Smooth muscle cell (in vitro differentiated cells): ENCODE measurements at regions not wholly inside any gene's neighbourhood (a gene's known extent, or its start where the extent isn't known, plus 50 kb on each side); places are given as distances from the start of the nearest gene placed in this dataset.

Experiments
- DNase-seq: peaks from one replicate; lab custom pipeline; 2025; ENCODE audit not compliant: unreplicated experiment; lab: John Stamatoyannopoulos, UW
- H2AFZ ChIP-seq: fragments of 200-600 bp; sonication (generic); 2 replicates; pipeline ENCODE4 v1.6.0; 2016; ENCODE audit warnings: antibody characterized with exemption, low read depth, mild to moderate bottlenecking
- H3F3A ChIP-seq: fragments of 200-600 bp; sonication (generic); 2 replicates; pipeline ENCODE4 v1.6.0; 2017; ENCODE audit warnings: antibody characterized with exemption, low read depth
- H3K27ac ChIP-seq: fragments of 200-600 bp; sonication (generic); 2 replicates; pipeline ENCODE4 v1.5.1; 2016; ENCODE audit warnings: low read depth, mild to moderate bottlenecking
- H3K27me3 ChIP-seq: fragments of 200-600 bp; sonication (generic); 2 replicates; pipeline ENCODE4 v1.6.1; 2016; ENCODE audit warnings: low read depth, mild to moderate bottlenecking
- H3K36me3 ChIP-seq: fragments of 200-600 bp; sonication (generic); 2 replicates; pipeline ENCODE4 v1.5.1; 2016; ENCODE audit warnings: low read depth
- H3K4me1 ChIP-seq: fragments of 200-600 bp; sonication (generic); 2 replicates; pipeline ENCODE4 v1.5.1; 2016; ENCODE audit warnings: low read depth
- H3K4me2 ChIP-seq: fragments of 200-600 bp; sonication (generic); 2 replicates; pipeline ENCODE4 v1.6.0; 2016; ENCODE audit warnings: mild to moderate bottlenecking
- H3K4me3 ChIP-seq: fragments of 200-600 bp; sonication (generic); 2 replicates; pipeline ENCODE4 v1.5.1; 2016; ENCODE audit warnings: mild to moderate bottlenecking
- H3K79me2 ChIP-seq: fragments of 200-600 bp; sonication (generic); 2 replicates; pipeline ENCODE4 v1.6.0; 2016; ENCODE audit warnings: low read depth, mild to moderate bottlenecking
- H3K9ac ChIP-seq: fragments of 200-600 bp; sonication (generic); 2 replicates; pipeline ENCODE4 v1.6.0; 2016; ENCODE audit warnings: low read depth
- H3K9me3 ChIP-seq: fragments of 200-600 bp; sonication (generic); replicated peaks from 2 replicates; pipeline ENCODE4 v1.5.1; 2016; ENCODE audit warnings: low read depth
- H4K20me1 ChIP-seq: fragments of 200-600 bp; sonication (generic); 2 replicates; pipeline ENCODE4 v1.6.0; 2016; ENCODE audit warnings: low read depth
- WGBS: methylation state at CpG from one replicate; pipeline ENCODE4 v1.1.7; 2016; ENCODE audit warnings: low lambda C conversion rate; 5-methylcytosine and 5-hydroxymethylcytosine counted together
- TF ChIP-seq, protein P1 (sequence below): fragments of 200-600 bp; sonication (generic); IDR thresholded peaks from 2 replicates; pipeline ENCODE4 v1.5.1; 2017; ENCODE audit warnings: borderline replicate concordance, mild to moderate bottlenecking, antibody characterized with exemption; ENCODE audit not compliant: insufficient read depth, poor library complexity, severe bottlenecking

DNA sequence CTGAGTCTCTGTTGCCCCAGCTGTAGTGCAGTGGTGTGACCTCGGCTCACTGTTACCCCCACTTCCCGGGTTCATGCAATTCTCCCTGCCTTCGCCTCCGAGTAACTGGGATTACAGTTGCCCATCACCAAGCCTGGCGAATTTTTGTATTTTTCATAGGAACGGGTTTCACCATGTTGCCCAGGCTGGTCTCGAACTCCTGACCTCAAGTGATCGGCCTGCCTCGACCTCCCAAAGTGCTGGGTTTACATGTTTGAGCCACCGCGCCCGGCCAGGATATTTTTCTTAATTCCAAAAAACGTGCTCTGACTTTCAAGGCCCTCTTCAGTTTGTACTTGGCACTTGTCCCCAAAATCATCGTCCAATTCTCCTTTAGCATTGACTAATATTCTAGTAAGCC, 129.2 kb upstream of the EPHA5 start:
- no peak for DNase-seq
- H3K27me3 ChIP-seq, result no peaks in the 10 kb centered on the region
- H3K4me2 ChIP-seq, result no peak overlapping the region
- H4K20me1 ChIP-seq, result no peaks in the 10 kb centered on the region
- no peak overlapping the region for H3K4me3 ChIP-seq
- H3K36me3 ChIP-seq, result no peaks in the 10 kb centered on the region
- no peak overlapping the region for H3K9ac ChIP-seq
- H3K4me1 ChIP-seq, result no peaks in the 10 kb centered on the region
- H3K79me2 ChIP-seq, result no peaks in the 10 kb centered on the region
- TF ChIP-seq, protein P1, sequence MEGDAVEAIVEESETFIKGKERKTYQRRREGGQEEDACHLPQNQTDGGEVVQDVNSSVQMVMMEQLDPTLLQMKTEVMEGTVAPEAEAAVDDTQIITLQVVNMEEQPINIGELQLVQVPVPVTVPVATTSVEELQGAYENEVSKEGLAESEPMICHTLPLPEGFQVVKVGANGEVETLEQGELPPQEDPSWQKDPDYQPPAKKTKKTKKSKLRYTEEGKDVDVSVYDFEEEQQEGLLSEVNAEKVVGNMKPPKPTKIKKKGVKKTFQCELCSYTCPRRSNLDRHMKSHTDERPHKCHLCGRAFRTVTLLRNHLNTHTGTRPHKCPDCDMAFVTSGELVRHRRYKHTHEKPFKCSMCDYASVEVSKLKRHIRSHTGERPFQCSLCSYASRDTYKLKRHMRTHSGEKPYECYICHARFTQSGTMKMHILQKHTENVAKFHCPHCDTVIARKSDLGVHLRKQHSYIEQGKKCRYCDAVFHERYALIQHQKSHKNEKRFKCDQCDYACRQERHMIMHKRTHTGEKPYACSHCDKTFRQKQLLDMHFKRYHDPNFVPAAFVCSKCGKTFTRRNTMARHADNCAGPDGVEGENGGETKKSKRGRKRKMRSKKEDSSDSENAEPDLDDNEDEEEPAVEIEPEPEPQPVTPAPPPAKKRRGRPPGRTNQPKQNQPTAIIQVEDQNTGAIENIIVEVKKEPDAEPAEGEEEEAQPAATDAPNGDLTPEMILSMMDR, result no peak
- no peak overlapping the region for H3K27ac ChIP-seq
- no peak overlapping the region for H2AFZ ChIP-seq
- 95% methylated on average over 14 of the region's 14 CpGs for WGBS
- H3K9me3 ChIP-seq, result no peaks in the 10 kb centered on the region
- H3F3A ChIP-seq, result no peaks in the 10 kb centered on the region

DNA sequence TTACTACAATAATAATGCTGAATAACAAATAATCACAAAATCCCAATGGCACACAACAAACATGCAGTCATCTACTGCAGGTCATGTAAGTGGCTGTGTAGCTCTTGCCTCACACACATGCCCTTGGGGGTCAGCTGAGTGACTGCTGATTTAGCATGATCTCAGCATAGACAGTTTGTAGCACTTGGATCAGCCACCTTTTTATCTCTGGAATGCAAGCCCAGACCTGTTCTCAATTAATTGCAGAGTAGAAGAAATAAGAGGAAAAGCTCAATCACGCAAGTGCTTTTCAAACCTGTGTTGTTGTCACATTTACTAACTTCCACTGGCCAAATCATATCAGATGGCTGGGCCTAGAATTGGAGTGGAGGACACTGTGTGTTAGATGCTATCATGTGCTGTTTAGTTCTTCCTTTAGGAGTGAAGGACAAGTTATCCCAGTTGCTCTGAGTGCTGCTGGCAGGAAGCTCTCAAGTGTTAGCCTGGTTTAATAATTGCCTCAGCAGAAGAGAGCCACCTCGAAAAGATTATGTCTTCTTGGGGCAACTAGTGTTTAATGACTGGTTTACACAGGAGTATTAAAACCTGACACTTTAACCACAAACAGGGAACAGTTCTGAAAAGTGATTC, 128.3 kb upstream of the EPHA5 start:
- no peaks in the 10 kb centered on the region for H3K79me2 ChIP-seq
- peak overlapping the region; percentile 58 for H2AFZ ChIP-seq
- no peaks in the 10 kb centered on the region for H3K36me3 ChIP-seq
- WGBS, result 85% methylated on average over 2 of the region's 2 CpGs
- H3K4me2 ChIP-seq, result no peak overlapping the region
- no peaks in the 10 kb centered on the region for H3K9me3 ChIP-seq
- H3K27me3 ChIP-seq, result no peaks in the 10 kb centered on the region
- no peak overlapping the region for H3K4me3 ChIP-seq
- H3F3A ChIP-seq, result no peaks in the 10 kb centered on the region
- DNase-seq, result no peak
- no peak overlapping the region for H3K9ac ChIP-seq
- no peak overlapping the region for H3K27ac ChIP-seq
- TF ChIP-seq, protein P1, result no peak
- H3K4me1 ChIP-seq, result no peaks in the 10 kb centered on the region
- H4K20me1 ChIP-seq, result no peaks in the 10 kb centered on the region

DNA sequence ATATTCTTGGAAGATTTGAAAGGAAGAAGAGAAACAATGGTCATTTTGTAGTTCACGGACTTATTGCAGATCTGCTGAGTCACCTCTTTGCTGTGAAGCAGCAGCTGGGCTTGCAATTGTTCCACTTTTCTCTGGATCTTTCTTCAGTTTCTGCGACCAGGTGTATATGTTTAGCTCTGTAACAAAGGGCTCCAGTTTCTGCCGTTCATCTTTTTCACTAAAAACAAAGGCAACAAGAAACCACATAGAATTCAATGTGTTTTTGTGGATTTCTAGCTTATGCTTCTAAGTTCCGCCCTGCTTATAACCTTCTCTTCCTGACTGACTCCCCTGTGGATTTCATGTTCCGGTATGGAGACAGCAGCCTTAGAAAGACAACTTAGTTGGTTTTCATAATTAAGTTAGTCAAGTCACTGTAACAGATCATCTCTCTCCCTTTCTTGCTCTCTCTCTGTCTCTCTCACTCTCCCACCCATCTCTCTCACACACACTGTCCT, 121.6 kb upstream of the EPHA5 start:
- WGBS, result 63% methylated on average over 5 of the region's 5 CpGs
- no peak for DNase-seq

More for the DNA sequence above, 121.6 kb upstream of the EPHA5 start:
- no peaks in the 10 kb centered on the region for H3K9me3 ChIP-seq
- H2AFZ ChIP-seq, result peak overlapping the region; percentile 87
- H3K4me1 ChIP-seq, result no peaks in the 10 kb centered on the region
- no peaks in the 10 kb centered on the region for H4K20me1 ChIP-seq
- no peak overlapping the region for H3K27ac ChIP-seq
- H3K4me3 ChIP-seq, result no peak overlapping the region
- no peaks in the 10 kb centered on the region for H3K36me3 ChIP-seq
- no peak overlapping the region for H3K9ac ChIP-seq
- no peaks in the 10 kb centered on the region for H3F3A ChIP-seq
- H3K4me2 ChIP-seq, result peak overlapping the region; percentile 46
- TF ChIP-seq, protein P1, result no peak
- no peaks in the 10 kb centered on the region for H3K79me2 ChIP-seq
- no peaks in the 10 kb centered on the region for H3K27me3 ChIP-seq
